Activated CD8-positive, alpha-beta memory T cell treated with anti-CD3 and anti-CD28 coated beads, Interleukin-2, amount 10 ng/mL, durations not matched to agents 7 days and 5 days (primary cell): ENCODE measurements at regions not wholly inside any gene's neighbourhood (a gene's known extent, or its start where the extent isn't known, plus 50 kb on each side); places are given as distances from the start of the nearest gene placed in this dataset.
"Not testable (repeated sequence)": the region's sequence is repeated elsewhere in the genome, so short reads cannot be mapped to it uniquely, and the experiment has no call there.

Experiments
- ATAC-seq: fragments of 150-1000 bp; cut with Tn5 transposase; one replicate; pipeline ENCODE4 v1.10.0; 2021; ENCODE audit warnings: moderate library complexity
- CTCF ChIA-PET: fragments of 350-600 bp; sonication (Branson Sonifier 250); formaldehyde crosslinking; loops from one replicate; lab custom pipeline; 2021; ENCODE audit warnings: antibody characterized with exemption; lab: Charles Lee
- DNase-seq: peaks from one replicate; pipeline ENCODE4 v3.0.0-alpha.2; 2020
- H3K27ac Mint-ChIP-seq: one replicate; pipeline ENCODE4 v1.8.0; 2021; ENCODE audit warnings: mild to moderate bottlenecking, mixed read lengths
- H3K27me3 Mint-ChIP-seq: one replicate; pipeline ENCODE4 v1.8.0; 2021; ENCODE audit warnings: mixed read lengths
- H3K36me3 Mint-ChIP-seq: one replicate; pipeline ENCODE4 v1.8.0; 2021; ENCODE audit warnings: mild to moderate bottlenecking, mixed read lengths
- H3K4me1 Mint-ChIP-seq: one replicate; pipeline ENCODE4 v1.8.0; 2021; ENCODE audit warnings: mixed read lengths
- H3K4me3 Mint-ChIP-seq: one replicate; pipeline ENCODE4 v1.8.0; 2021; ENCODE audit warnings: mild to moderate bottlenecking, moderate library complexity, mixed read lengths
- H3K9me3 Mint-ChIP-seq: one replicate; pipeline ENCODE4 v1.8.0; 2022; ENCODE audit warnings: low read depth, mixed read lengths

DNA sequence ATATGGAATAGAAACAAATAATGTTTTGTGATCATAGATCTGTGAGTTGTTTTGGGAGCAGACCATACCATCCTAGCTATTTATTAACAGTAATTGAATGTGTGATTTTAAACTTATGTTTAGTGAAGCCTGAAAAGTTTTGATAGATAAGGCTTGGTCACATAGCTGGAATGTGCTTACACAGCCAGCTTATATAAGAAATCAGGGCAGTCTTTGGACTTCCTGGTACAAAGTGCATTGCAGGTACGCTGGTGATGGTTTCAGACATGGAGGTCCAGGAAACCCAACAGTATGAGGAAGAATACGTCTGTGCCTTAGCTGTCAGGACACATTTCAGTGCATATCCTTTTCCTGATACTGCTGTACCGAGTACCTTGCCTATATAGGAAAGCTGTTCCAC, 2316.2 kb upstream of the PCDH20 start:
- CTCF ChIA-PET = no interaction called here
- Mint-ChIP-seq H3K9me3 (peaks cover 3% of the 10 kb centered on the region), H3K27ac (no peak overlapping the region), H3K4me3 (no peak overlapping the region), H3K36me3 (no peaks in the 10 kb centered on the region), H3K4me1 (no peaks in the 10 kb centered on the region), H3K27me3 (no peaks in the 10 kb centered on the region)
- no peak for DNase-seq
- ATAC-seq = no peak

DNA sequence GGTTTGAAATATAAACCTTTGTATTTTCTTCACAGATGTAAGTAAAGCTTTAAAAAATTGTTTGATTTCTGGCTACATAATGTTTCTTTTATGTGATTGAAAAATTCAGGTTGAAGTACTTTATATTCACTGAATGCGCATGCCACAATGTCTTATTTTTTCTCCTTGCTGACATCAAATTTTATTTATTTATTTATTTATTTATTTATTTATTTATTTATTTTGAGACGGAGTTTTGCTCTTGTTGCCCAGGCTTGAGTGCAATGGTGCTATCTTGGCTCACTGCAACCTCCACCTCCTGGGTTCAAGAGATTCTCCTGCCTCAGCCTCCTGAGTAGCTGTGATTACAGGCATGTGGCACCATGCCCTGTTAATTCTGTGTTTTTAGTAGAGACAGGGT, 2296.5 kb upstream of the PCDH20 start:
- H3K9me3 Mint-ChIP-seq, H3K27ac Mint-ChIP-seq, H3K4me1 Mint-ChIP-seq, H3K4me3 Mint-ChIP-seq, ATAC-seq, CTCF ChIA-PET, H3K27me3 Mint-ChIP-seq, H3K36me3 Mint-ChIP-seq, DNase-seq: not testable (repeated sequence)

GRCh38 chr13:63706751-63707150, 2291.1 kb upstream of the PCDH20 start:
- Mint-ChIP-seq H3K9me3 (peaks cover 11% of the 10 kb centered on the region), H3K4me1 (no peaks in the 10 kb centered on the region), H3K4me3 (no peak overlapping the region), H3K36me3 (no peaks in the 10 kb centered on the region), H3K27ac (no peak overlapping the region), H3K27me3 (no peaks in the 10 kb centered on the region)
- DNase-seq (no peak), ATAC-seq (no peak)
- CTCF ChIA-PET = no interaction called here

DNA sequence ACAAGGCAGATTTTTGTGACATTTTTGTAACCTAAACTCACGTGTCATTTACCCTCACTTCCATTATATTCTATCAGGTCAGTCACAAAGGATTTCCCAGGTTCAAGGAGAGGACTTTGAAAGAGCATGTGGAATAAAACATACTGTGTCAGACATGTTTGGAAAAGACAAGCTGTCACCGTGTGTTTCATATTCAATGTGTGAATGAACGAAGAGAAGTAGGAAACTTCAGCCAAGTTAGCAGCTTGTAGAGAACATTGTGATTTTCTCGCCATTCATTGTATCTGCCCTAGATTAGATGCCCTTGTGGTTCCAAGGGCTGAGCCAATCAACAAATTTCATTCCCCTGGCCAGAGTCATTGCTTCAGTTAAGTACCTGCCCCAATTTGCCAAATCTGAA, 2288.9 kb upstream of the PCDH20 start:
- ATAC-seq (no peak), DNase-seq (no peak)
- Mint-ChIP-seq H3K9me3 (peaks cover 11% of the 10 kb centered on the region), H3K27me3 (no peaks in the 10 kb centered on the region), H3K27ac (no peak overlapping the region), H3K4me3 (no peak overlapping the region), H3K4me1 (no peaks in the 10 kb centered on the region), H3K36me3 (no peaks in the 10 kb centered on the region)
- CTCF ChIA-PET = no interaction called here

DNA sequence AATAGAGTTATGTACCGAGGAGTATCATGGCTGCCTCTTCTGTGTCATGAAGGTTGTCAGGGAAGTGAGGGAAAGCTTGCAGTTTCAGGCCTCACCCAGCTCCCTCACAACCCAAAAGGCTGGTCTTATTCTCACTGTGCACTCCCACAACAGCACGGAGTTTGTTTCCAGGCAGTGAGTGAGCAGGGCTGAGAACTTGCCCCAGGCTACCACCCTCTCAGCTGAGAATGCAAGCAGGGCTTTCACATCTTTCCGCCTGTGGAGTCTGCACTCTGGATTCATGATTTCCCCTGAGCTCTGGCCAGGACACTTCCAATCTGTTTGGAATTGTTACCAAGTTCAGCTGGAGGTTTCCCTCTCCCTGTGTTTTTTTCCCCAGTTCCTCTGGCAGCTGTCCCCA, 2284.7 kb upstream of the PCDH20 start:
- Mint-ChIP-seq H3K27ac (no peak overlapping the region), H3K27me3 (no peaks in the 10 kb centered on the region), H3K36me3 (no peaks in the 10 kb centered on the region), H3K4me3 (no peak overlapping the region), H3K4me1 (no peaks in the 10 kb centered on the region), H3K9me3 (peaks cover 11% of the 10 kb centered on the region)
- CTCF ChIA-PET = no interaction called here
- no peak for DNase-seq
- ATAC-seq = no peak

DNA sequence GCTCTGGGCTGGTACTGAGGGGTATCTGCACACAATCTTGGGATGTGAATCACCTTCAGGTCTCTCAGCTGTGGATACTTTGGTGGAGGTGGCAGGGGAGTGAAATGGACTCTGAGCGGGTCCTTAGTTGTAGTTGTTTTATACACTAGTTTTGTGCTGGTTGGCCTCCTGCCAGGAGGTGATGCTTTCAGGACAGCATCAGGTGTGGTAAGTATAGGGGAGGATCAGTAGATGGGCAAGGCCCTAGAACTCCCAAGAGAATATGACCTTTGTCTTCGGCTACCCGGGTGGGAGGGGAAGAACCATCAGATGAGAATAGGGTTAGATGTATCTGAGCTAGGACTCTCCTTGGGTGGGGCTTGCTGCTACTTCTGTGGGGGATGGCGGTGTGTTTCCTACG, 2284.3 kb upstream of the PCDH20 start:
- no peak for ATAC-seq
- H3K27ac Mint-ChIP-seq = no peak overlapping the region
- DNase-seq = no peak
- no peaks in the 10 kb centered on the region for H3K4me1 Mint-ChIP-seq
- no peak overlapping the region for H3K4me3 Mint-ChIP-seq
- CTCF ChIA-PET = no interaction called here
- peaks cover 11% of the 10 kb centered on the region for H3K9me3 Mint-ChIP-seq
- H3K36me3 Mint-ChIP-seq = no peaks in the 10 kb centered on the region
- H3K27me3 Mint-ChIP-seq = no peaks in the 10 kb centered on the region

GRCh38 chr13:63696055-63696454, 2280.4 kb upstream of the PCDH20 start:
- no peak overlapping the region for H3K27ac Mint-ChIP-seq
- ATAC-seq = no peak
- H3K36me3 Mint-ChIP-seq = no peaks in the 10 kb centered on the region
- no peaks in the 10 kb centered on the region for H3K27me3 Mint-ChIP-seq
- no peak overlapping the region for H3K4me3 Mint-ChIP-seq
- CTCF ChIA-PET = no interaction called here
- no peaks in the 10 kb centered on the region for H3K4me1 Mint-ChIP-seq
- no peak for DNase-seq
- peaks cover 8% of the 10 kb centered on the region for H3K9me3 Mint-ChIP-seq

GRCh38 chr13:63693696-63694095, 2278.0 kb upstream of the PCDH20 start:
- peaks cover 9% of the 10 kb centered on the region for H3K9me3 Mint-ChIP-seq
- no peaks in the 10 kb centered on the region for H3K4me1 Mint-ChIP-seq
- CTCF ChIA-PET = no interaction called here
- H3K27ac Mint-ChIP-seq = no peak overlapping the region
- H3K4me3 Mint-ChIP-seq = no peak overlapping the region
- H3K36me3 Mint-ChIP-seq = no peaks in the 10 kb centered on the region
- ATAC-seq = no peak
- DNase-seq = no peak
- no peaks in the 10 kb centered on the region for H3K27me3 Mint-ChIP-seq

DNA sequence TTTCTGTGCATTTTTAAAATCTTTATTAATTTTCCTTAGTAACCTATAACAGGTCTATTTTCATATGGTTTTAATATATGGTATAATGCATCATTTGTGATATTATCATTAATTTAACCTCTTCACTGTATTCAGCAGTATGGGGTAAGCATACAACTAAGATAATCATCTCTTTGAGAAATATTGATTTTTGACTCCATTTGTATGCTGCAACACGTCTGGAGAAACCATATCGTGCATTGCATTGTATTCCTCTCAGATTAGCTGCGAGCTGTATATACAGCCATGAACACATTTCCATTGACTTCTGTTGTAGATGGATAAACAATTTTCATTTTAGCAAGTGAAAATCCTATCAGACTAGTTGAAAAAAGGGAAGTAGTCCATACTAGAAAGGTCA, 2275.8 kb upstream of the PCDH20 start:
- Mint-ChIP-seq H3K9me3 (peaks cover 19% of the 10 kb centered on the region), H3K27me3 (no peaks in the 10 kb centered on the region), H3K27ac (no peak overlapping the region), H3K36me3 (no peaks in the 10 kb centered on the region), H3K4me1 (no peaks in the 10 kb centered on the region), H3K4me3 (no peak overlapping the region)
- CTCF ChIA-PET = no interaction called here
- ATAC-seq (no peak), DNase-seq (no peak)

DNA sequence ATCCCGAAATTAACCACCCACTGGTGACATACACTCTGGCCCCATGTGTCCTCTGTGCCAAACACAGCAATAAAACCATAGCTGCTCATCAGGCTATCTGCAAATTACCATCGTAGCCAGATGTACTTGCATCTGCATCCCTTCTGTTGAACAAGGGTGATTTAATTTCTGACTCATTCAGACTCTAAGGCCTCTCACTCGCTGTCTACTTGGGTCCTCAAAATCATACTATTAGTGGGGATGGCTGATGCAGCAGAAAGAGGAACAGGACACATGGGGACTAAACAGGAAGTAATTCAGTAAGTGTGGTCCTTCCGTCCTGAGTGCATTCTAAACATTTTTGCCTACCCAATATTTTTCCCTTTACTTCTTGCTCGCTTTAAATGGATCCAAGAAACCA, 2275.0 kb upstream of the PCDH20 start:
- no peak for DNase-seq
- H3K4me1 Mint-ChIP-seq = no peaks in the 10 kb centered on the region
- H3K27ac Mint-ChIP-seq = no peak overlapping the region
- peaks cover 19% of the 10 kb centered on the region for H3K9me3 Mint-ChIP-seq
- no peaks in the 10 kb centered on the region for H3K27me3 Mint-ChIP-seq
- ATAC-seq = no peak
- H3K36me3 Mint-ChIP-seq = no peaks in the 10 kb centered on the region
- no peak overlapping the region for H3K4me3 Mint-ChIP-seq
- CTCF ChIA-PET = no interaction called here

DNA sequence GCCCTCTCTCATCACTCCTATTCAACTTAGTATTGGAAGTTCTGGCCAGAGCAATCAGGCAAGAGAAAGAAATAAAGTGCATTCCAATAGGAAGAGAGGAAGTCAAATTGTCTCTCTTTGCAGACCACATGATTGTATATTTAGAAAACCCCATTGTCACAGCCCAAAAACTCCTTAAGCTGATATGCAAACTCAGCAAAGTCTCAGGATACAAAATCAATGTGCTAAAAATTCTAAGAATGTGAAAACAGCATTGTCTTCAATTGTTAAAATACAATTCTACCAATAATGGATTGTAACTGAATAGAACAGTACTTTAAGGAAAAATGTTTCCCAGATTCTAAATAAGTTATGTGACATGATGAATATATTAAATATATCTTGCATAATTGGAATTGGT, 2269.2 kb upstream of the PCDH20 start:
- Mint-ChIP-seq H3K36me3 (no peaks in the 10 kb centered on the region), H3K4me3 (no peak overlapping the region), H3K4me1 (no peaks in the 10 kb centered on the region), H3K27ac (no peak overlapping the region), H3K27me3 (no peaks in the 10 kb centered on the region), H3K9me3 (peaks cover 12% of the 10 kb centered on the region)
- no peak for ATAC-seq
- CTCF ChIA-PET = no interaction called here
- no peak for DNase-seq

GRCh38 chr13:63680704-63681103, 2265.1 kb upstream of the PCDH20 start:
- Mint-ChIP-seq H3K27me3 (no peaks in the 10 kb centered on the region), H3K27ac (no peak overlapping the region), H3K4me1 (no peaks in the 10 kb centered on the region), H3K4me3 (no peak overlapping the region), H3K9me3 (peaks cover 8% of the 10 kb centered on the region), H3K36me3 (no peaks in the 10 kb centered on the region)
- CTCF ChIA-PET = no interaction called here
- DNase-seq (no peak), ATAC-seq (no peak)

DNA sequence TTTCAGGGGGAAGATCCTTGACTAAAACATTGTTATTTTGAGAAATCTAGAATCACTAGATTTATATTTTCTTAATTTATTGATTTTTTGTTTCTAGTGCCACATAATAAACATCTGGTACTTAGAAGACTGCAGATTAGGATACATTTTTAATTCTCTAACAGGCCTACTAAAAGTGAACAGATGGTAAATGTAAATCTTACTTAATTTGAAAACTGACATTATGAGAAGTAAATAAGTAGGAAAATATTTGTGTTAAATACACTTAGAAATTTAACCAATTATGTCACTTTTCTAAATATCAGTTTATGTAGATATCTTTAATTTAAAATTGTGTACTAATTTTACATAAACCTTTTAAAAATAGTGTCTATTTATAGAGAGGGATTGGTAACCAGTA, 2255.6 kb upstream of the PCDH20 start:
- no peak overlapping the region for H3K27ac Mint-ChIP-seq
- H3K9me3 Mint-ChIP-seq = no peaks in the 10 kb centered on the region
- DNase-seq = no peak
- no peak for ATAC-seq
- CTCF ChIA-PET = no interaction called here
- no peaks in the 10 kb centered on the region for H3K36me3 Mint-ChIP-seq
- H3K4me3 Mint-ChIP-seq = no peak overlapping the region
- H3K4me1 Mint-ChIP-seq = no peaks in the 10 kb centered on the region
- no peaks in the 10 kb centered on the region for H3K27me3 Mint-ChIP-seq

- no peak for DNase-seq
- H3K27ac Mint-ChIP-seq = no peak overlapping the region
- H3K9me3 Mint-ChIP-seq = peaks cover 4% of the 10 kb centered on the region
- no peaks in the 10 kb centered on the region for H3K27me3 Mint-ChIP-seq
- CTCF ChIA-PET = no interaction called here
- H3K36me3 Mint-ChIP-seq = no peaks in the 10 kb centered on the region
- H3K4me1 Mint-ChIP-seq = no peaks in the 10 kb centered on the region
- no peak overlapping the region for H3K4me3 Mint-ChIP-seq
- no peak for ATAC-seq
These were observed 2235.7 kb upstream of the PCDH20 start for GRCh38 chr13:63651394-63651793.

GRCh38 chr13:63643543-63643942, 2227.9 kb upstream of the PCDH20 start:
- Mint-ChIP-seq H3K27ac (no peak overlapping the region), H3K4me1 (no peaks in the 10 kb centered on the region), H3K27me3 (no peaks in the 10 kb centered on the region), H3K4me3 (no peak overlapping the region), H3K36me3 (no peaks in the 10 kb centered on the region), H3K9me3 (no peaks in the 10 kb centered on the region)
- CTCF ChIA-PET = no interaction called here
- DNase-seq = no peak
- no peak for ATAC-seq
